PC-9 (cell line): ENCODE measurements at regions not wholly inside any gene's neighbourhood (a gene's known extent, or its start where the extent isn't known, plus 50 kb on each side); places are given as distances from the start of the nearest gene placed in this dataset.

Experiments used
- BruUV-seq: library from RNA; stranded (reverse); fragments of 400-500 nt; replicated peaks from 2 replicates; lab custom pipeline; 2021; lab: Mats Ljungman, UMichigan
- CTCF ChIA-PET: fragments of 300-600 bp; sonication (Branson Sonifier 250); formaldehyde crosslinking; loops from one replicate; lab custom pipeline; 2022; ENCODE audit warnings: antibody characterized with exemption; lab: Charles Lee
- POLR2A ChIA-PET: fragments of 300-600 bp; sonication (Branson Sonifier 250); formaldehyde crosslinking; loops from one replicate; lab custom pipeline; 2022; ENCODE audit warnings: antibody characterized with exemption; ENCODE audit not compliant: unreplicated experiment; lab: Charles Lee
- DNase-seq, 2 experiments: peaks; one replicate each; pipeline versions ENCODE4 v3.0.0 to v3.0.0-alpha.2; 2015 to 2022; ENCODE audit warnings: mixed read lengths in 1 of 2
- H2AFZ ChIP-seq: fragments of 200-600 bp; sonication (generic); 2 replicates; pipeline ENCODE4 v1.8.1; 2017; ENCODE audit warnings: antibody characterized with exemption
- H3F3A ChIP-seq: fragments of 200-600 bp; sonication (generic); 2 replicates; pipeline ENCODE4 v1.8.1; 2017; ENCODE audit warnings: antibody characterized with exemption, mild to moderate bottlenecking, low read depth; ENCODE audit not compliant: insufficient read depth
- H3K27ac ChIP-seq: fragments of 200-600 bp; sonication (generic); 2 replicates; pipeline ENCODE4 v1.6.1; 2016; ENCODE audit warnings: mixed run types
- H3K27me3 ChIP-seq: fragments of 200-600 bp; sonication (generic); 2 replicates; pipeline ENCODE4 v1.6.1; 2016; ENCODE audit warnings: low read depth, mixed run types; ENCODE audit not compliant: insufficient read depth
- H3K36me3 ChIP-seq: fragments of 200-600 bp; sonication (generic); 2 replicates; pipeline ENCODE4 v1.6.1; 2016; ENCODE audit warnings: low read depth, mixed run types
- H3K4me1 ChIP-seq: fragments of 200-600 bp; sonication (generic); replicated peaks from 2 replicates; pipeline ENCODE4 v1.6.1; 2016; ENCODE audit warnings: mixed run types; ENCODE audit not compliant: insufficient read depth
- H3K4me2 ChIP-seq: fragments of 200-600 bp; sonication (generic); 2 replicates; pipeline ENCODE4 v1.6.1; 2017; ENCODE audit warnings: mixed run types
- H3K4me3 ChIP-seq: fragments of 200-600 bp; sonication (generic); 2 replicates; pipeline ENCODE4 v1.6.1; 2016; ENCODE audit warnings: mixed run types
- H3K79me2 ChIP-seq: fragments of 200-600 bp; sonication (generic); 2 replicates; pipeline ENCODE4 v1.6.1; 2017; ENCODE audit warnings: low read depth, mixed run types
- H3K9me2 ChIP-seq: fragments of 200-600 bp; sonication (generic); 2 replicates; pipeline ENCODE4 v1.8.1; 2017; ENCODE audit warnings: mild to moderate bottlenecking; ENCODE audit not compliant: insufficient read depth
- H3K9me3 ChIP-seq: fragments of 200-600 bp; sonication (generic); 2 replicates; pipeline ENCODE4 v1.8.1; 2016; ENCODE audit warnings: low read depth; ENCODE audit not compliant: insufficient read depth
- H4K20me1 ChIP-seq: fragments of 200-600 bp; sonication (generic); 2 replicates; pipeline ENCODE4 v1.8.1; 2017; ENCODE audit not compliant: insufficient read depth
- EZH2 ChIP-seq: fragments of 200-600 bp; sonication (generic); IDR thresholded peaks from 2 replicates; pipeline ENCODE4 v1.8.0; 2017; ENCODE audit warnings: antibody characterized with exemption, low read depth
- intact Hi-C: fragments of 100-400 bp; cut with micrococcal nuclease; formaldehyde crosslinking; loops from one replicate; pipeline ENCODE4 v1.10.0; 2022; ENCODE audit not compliant: unreplicated experiment
- TF ChIP-seq, protein P1 (sequence below): fragments of 200-600 bp; sonication (generic); conservative IDR thresholded peaks from 2 replicates; pipeline ENCODE4 v1.6.1; 2017; ENCODE audit warnings: mixed run types, antibody characterized with exemption, mild to moderate bottlenecking, moderate library complexity

DNA sequence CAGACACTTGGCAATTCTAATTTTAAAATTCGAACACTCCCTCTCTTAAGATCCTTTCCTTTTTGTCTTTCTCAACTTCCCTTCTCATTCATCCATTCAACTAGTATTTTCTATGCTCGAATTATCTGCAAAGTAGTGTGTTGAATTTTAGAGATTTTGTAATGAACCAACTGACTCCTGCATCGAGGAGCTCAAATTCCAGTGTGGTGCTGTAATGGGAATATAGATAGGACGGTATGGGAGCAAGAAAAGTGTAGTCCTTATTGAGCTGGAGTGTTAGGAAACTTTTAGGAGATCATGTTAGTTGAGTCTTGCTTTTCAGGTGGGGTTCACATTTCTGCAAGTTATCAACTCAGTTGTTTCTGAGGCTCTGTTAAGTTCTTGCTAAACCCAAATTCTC is 897.5 kb downstream of the TTLL7 start:
- no peak for DNase-seq
- Histone ChIP-seq H3K4me2 (no peak overlapping the region), H3K4me1 (peaks cover 41% of the 10 kb centered on the region), H3K27ac (no peak overlapping the region), H3K79me2 (no peaks in the 10 kb centered on the region), H4K20me1 (no peaks in the 10 kb centered on the region), H3K4me3 (no peak overlapping the region), H3K36me3 (no peaks in the 10 kb centered on the region), H3K9me2 (no peaks in the 10 kb centered on the region), H2AFZ (no peak overlapping the region), H3K27me3 (no peaks in the 10 kb centered on the region), H3F3A (peaks cover 25% of the 10 kb centered on the region), H3K9me3 (0 out of 2 replicates have a peak, but pooled peaks cover 17% of the 10 kb centered on the region)
- CTCF ChIA-PET: no interaction called here
- BruUV-seq: no TSS peak
- TF ChIP-seq, protein P1, sequence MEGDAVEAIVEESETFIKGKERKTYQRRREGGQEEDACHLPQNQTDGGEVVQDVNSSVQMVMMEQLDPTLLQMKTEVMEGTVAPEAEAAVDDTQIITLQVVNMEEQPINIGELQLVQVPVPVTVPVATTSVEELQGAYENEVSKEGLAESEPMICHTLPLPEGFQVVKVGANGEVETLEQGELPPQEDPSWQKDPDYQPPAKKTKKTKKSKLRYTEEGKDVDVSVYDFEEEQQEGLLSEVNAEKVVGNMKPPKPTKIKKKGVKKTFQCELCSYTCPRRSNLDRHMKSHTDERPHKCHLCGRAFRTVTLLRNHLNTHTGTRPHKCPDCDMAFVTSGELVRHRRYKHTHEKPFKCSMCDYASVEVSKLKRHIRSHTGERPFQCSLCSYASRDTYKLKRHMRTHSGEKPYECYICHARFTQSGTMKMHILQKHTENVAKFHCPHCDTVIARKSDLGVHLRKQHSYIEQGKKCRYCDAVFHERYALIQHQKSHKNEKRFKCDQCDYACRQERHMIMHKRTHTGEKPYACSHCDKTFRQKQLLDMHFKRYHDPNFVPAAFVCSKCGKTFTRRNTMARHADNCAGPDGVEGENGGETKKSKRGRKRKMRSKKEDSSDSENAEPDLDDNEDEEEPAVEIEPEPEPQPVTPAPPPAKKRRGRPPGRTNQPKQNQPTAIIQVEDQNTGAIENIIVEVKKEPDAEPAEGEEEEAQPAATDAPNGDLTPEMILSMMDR: no peak
- TF ChIP-seq EZH2: no peak
- POLR2A ChIA-PET: no interaction called here
- intact Hi-C loops: no loop called here

DNA sequence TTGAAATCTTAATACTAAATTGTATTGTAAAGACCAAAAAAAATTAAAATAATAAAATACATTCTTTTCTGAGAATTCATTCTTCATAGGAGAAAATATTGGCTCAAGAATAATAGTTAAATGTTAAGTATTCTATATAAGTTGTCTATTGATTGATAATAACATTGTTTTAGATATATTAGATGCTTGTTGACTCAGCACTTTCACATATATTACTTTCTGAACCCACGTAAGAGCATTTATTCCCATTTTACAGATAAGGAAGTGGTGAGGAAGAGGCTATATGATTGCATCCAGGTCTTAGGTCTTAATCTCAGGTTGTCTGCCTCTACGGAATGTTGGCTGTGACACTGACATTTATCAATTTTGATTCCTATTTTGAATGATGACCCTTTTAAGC is 898.8 kb downstream of the TTLL7 start:
- BruUV-seq: no TSS peak
- H3K4me1 ChIP-seq: peaks cover 41% of the 10 kb centered on the region
- H3K27ac ChIP-seq: no peak overlapping the region
- H3K27me3 ChIP-seq: no peaks in the 10 kb centered on the region
- POLR2A ChIA-PET: no interaction called here
- no peaks in the 10 kb centered on the region for H3K9me2 ChIP-seq
- H3F3A ChIP-seq: peaks cover 25% of the 10 kb centered on the region
- H3K79me2 ChIP-seq: no peaks in the 10 kb centered on the region
- no peaks in the 10 kb centered on the region for H3K36me3 ChIP-seq
- TF ChIP-seq, protein P1: no peak
- TF ChIP-seq EZH2: no peak
- CTCF ChIA-PET: no interaction called here
- no peak for DNase-seq
- 0 out of 2 replicates have a peak, but pooled peaks cover 17% of the 10 kb centered on the region for H3K9me3 ChIP-seq
- H3K4me3 ChIP-seq: no peak overlapping the region
- H3K4me2 ChIP-seq: no peak overlapping the region
- intact Hi-C loops: no loop called here
- H2AFZ ChIP-seq: no peak overlapping the region
- no peaks in the 10 kb centered on the region for H4K20me1 ChIP-seq

DNA sequence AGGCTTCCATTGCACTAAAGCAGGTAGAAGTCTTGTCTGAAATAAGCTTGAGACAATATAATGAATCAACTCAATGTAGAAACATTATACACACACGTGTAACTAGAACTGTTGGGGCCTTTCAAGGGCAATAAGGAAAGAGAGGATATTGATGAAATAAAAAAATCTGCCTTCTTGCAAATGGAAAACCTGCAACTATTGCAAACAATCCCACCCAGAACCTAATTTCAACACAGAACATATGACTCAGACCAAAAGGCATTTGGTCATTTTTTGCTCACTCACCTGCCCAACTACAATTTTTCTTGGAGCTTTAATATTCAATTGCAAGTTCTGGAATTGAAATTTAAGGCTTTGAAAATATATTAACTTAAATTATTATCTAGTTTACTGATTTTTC is 900.1 kb downstream of the TTLL7 start:
- Histone ChIP-seq H3K36me3 (no peaks in the 10 kb centered on the region), H3K9me3 (0 out of 2 replicates have a peak, but pooled peaks cover 6% of the 10 kb centered on the region), H2AFZ (no peak overlapping the region), H3K79me2 (no peaks in the 10 kb centered on the region), H3K4me3 (no peak overlapping the region), H3F3A (peaks cover 25% of the 10 kb centered on the region), H4K20me1 (no peaks in the 10 kb centered on the region), H3K27ac (peak overlapping the region; percentile 68), H3K27me3 (no peaks in the 10 kb centered on the region), H3K9me2 (no peaks in the 10 kb centered on the region), H3K4me2 (peak overlapping the region; percentile 50), H3K4me1 (peaks cover 41% of the 10 kb centered on the region)
- intact Hi-C loops: no loop called here
- peak in 1 of 2 experiments; percentile 76 for DNase-seq
- TF ChIP-seq EZH2: no peak
- TF ChIP-seq, protein P1: no peak
- no TSS peak for BruUV-seq
- CTCF ChIA-PET: no interaction called here
- POLR2A ChIA-PET: interaction anchor here (0.7 kb wide), 1 partner anchor 89 kb away, joined by 4 read pairs; no protein-coding TSS in a partner anchor
